Choroid plexus epithelial cell (primary cell): ENCODE measurements at regions not wholly inside any gene's neighbourhood (a gene's known extent, or its start where the extent isn't known, plus 50 kb on each side); places are given as distances from the start of the nearest gene placed in this dataset.

Experiments used
- DNase-seq: peaks from one replicate; pipeline ENCODE4 v3.0.0-alpha.2; 2010; ENCODE audit warnings: low read depth
- H3K4me3 ChIP-seq: 2 replicates; pipeline ENCODE4 v1.5.1; 2011; ENCODE audit warnings: low read depth, mild to moderate bottlenecking, control low read depth, low read length, moderate library complexity
- TF ChIP-seq, protein P1 (sequence below): conservative IDR thresholded peaks from 2 replicates; pipeline ENCODE4 v1.5.1; 2011; ENCODE audit warnings: low read depth, mild to moderate bottlenecking, control low read depth, inconsistent platforms, low read length, moderate library complexity

DNA sequence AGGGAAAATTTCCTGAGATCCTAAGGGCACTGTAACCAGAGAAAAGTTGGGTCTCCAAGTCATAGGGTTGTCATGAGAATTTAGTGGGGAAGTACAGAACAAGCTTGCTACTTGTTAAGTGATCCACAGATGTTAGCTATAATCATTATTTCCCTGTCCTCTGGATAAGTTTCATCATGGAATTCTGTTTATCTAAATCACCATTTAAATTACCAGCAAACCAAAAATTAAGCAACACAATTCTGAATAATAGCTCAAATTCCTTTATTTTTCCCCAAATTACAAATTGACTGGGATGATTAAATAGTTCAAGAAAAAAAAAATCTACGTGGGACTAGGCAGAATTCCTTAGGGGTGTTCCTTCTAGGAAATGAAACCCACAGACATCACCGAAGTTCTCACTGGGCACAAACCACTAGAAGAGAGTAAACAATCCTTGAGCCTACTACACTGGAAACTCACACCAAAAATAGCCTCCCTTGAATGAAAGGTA, 159.5 kb downstream of the COL6A3 start:
- TF ChIP-seq, protein P1, sequence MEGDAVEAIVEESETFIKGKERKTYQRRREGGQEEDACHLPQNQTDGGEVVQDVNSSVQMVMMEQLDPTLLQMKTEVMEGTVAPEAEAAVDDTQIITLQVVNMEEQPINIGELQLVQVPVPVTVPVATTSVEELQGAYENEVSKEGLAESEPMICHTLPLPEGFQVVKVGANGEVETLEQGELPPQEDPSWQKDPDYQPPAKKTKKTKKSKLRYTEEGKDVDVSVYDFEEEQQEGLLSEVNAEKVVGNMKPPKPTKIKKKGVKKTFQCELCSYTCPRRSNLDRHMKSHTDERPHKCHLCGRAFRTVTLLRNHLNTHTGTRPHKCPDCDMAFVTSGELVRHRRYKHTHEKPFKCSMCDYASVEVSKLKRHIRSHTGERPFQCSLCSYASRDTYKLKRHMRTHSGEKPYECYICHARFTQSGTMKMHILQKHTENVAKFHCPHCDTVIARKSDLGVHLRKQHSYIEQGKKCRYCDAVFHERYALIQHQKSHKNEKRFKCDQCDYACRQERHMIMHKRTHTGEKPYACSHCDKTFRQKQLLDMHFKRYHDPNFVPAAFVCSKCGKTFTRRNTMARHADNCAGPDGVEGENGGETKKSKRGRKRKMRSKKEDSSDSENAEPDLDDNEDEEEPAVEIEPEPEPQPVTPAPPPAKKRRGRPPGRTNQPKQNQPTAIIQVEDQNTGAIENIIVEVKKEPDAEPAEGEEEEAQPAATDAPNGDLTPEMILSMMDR: no peak
- peak; percentile 61 for DNase-seq
- H3K4me3 ChIP-seq: no peak overlapping the region

DNA sequence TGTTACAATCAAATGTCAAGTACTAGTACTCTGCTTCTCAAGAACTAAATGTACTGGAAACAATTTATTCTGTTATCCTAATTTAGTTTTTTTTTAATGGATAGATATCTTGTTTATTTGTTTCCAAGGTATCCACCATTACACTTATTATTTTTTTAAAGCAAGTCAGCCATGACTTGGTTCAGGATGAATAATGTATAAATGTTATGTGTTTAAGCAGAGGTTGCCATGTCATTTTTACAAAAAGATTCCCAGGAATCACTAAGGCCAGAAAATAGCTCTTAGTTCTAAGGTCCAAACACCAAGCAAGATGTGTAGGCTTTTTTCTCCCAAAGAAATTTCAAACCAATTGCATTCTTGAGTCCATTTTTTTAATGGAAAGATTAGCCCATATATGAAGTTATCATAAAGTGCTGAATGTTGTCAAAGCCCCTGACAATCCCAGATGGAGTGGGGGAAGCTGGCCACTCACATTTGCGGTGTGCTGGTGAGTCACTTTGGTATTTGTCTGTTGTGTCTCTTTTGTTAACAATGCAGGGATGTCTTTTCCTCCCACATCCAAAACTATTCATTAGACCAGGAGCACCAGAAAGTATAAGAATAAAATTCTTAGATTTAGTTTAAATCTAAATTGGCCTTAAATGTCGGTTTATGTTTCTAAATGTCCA, 158.9 kb downstream of the COL6A3 start:
- TF ChIP-seq, protein P1: no peak

DNA sequence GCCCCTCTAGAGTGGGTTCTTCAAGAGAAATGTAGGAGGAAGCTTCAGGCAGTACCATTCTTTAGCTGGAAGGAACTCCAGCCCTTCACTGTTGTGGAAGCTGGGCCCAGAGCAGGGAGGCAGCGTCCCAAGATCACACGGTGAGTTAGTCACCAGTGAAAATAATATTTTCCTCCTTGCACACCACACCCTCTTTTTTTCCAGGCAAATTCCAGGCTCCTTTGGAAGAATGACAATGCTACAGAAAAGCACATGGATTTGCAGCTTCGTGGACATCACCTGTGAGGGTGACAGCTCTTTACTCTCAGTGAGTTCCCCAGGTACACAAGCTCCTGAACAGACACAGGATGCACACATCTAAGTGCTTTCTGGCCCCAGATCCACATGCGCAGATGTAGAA, 157.1 kb downstream of the COL6A3 start:
- DNase-seq: peak; percentile 53
- no peak overlapping the region for H3K4me3 ChIP-seq
- TF ChIP-seq, protein P1: no peak

More for the DNA sequence above, 158.9 kb downstream of the COL6A3 start:
- H3K4me3 ChIP-seq: no peak overlapping the region
- DNase-seq: peak; percentile 74

DNA sequence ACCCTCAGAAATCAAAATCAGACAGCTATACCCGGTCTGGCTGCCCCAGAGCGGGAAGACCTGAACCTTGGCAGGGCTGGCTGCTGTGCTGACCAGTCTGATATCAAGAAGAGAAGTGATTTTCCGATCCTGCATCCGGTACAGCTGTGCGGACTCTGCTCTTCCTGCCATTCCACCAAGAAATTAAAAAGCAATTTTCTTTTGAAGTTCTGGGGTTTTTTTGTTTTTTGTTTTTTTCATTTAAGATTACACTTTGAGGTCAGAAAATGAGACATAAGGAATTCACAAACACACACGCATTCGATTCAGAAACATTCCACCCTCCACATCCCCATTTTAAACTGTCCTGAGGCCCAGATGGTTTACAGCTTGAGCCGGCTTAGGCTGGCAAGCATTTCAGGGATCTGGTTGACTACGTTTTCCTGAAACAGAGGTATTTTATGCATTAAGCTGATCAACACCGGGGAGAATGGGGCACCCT, 156.5 kb downstream of the COL6A3 start:
- peak; percentile 50 for DNase-seq
- TF ChIP-seq, protein P1: no peak
- no peak overlapping the region for H3K4me3 ChIP-seq

DNA sequence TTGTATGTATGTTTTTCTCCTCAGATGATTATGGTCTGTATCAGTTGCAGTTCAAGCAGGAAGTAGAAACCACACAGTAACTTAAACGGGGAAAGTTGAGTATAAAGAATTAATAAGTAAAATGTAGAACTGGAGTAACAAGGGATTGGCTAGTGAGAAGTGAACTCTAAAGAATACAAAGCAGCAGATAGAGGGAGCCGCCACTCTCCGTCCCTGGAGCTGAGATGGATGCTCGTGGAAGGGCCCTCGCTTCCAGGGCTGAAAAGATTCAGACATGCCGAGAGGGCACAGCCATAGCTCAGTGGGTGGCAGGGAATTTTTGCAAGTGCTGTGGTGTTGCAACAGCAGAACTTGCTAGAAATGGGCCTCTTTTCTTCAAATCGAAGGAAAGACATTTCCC, 155.8 kb downstream of the COL6A3 start:
- TF ChIP-seq, protein P1: peak; percentile 56
- H3K4me3 ChIP-seq: no peak overlapping the region
- DNase-seq: peak; percentile 83

DNA sequence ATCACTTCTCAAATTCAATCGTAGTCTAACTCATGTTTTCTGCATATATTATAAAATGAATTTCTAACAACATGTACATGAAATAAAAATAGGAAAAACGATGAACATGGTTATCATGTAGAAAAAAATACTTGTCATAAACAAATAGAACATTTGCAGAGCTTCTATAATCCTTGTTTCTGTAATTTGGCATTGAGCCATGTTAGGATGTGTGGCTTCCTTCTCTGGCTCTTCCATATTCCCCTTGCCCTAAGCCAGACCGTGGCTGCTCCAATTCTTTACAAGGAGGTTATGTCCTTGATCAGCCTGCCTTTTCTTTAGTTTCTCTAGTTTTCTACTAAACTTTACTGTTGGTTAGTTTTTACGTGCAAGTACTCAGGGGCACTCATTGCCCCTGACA, 155.3 kb downstream of the COL6A3 start:
- TF ChIP-seq, protein P1: no peak
- DNase-seq: no peak
- H3K4me3 ChIP-seq: no peak overlapping the region

DNA sequence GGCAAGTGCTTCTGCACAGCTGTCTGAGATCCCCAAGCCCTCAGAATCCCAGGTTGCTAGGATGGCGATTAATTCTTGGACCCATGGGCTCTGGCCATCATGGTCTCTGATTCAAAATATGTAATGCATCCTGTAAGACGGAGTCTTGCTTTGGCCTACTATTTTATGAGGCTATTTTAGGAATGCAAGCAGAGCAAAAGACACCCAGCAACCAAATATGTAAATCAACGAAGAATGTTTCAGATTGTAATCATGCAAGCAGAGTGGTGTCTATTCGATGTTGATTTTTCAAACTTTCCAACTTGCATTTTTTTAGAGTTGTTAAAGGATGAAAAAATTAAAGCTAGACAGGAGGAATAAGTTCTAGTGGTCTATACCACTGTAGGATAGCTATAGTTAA, 154.8 kb downstream of the COL6A3 start:
- TF ChIP-seq, protein P1: no peak
- DNase-seq: peak; percentile 49
- H3K4me3 ChIP-seq: no peak overlapping the region
